Ishikawa (cell line): ENCODE measurements at regions not wholly inside any gene's neighbourhood (a gene's known extent, or its start where the extent isn't known, plus 50 kb on each side); places are given as distances from the start of the nearest gene placed in this dataset.

Source experiments
- CEBPB ChIP-seq: IDR thresholded peaks from 2 replicates; pipeline ENCODE4 v1.6.1; 2012
- CREB1 ChIP-seq: IDR thresholded peaks from 2 replicates; pipeline ENCODE4 v1.6.1; 2012; ENCODE audit warnings: low read depth
- EGR1 ChIP-seq: IDR thresholded peaks from 2 replicates; pipeline ENCODE4 v1.6.1; 2012
- EP300 ChIP-seq: IDR thresholded peaks from 2 replicates; pipeline ENCODE4 v1.6.1; 2012; ENCODE audit warnings: borderline replicate concordance
- FOXM1 ChIP-seq: IDR thresholded peaks from 2 replicates; pipeline ENCODE4 v1.6.1; 2012; ENCODE audit warnings: low read depth, borderline replicate concordance
- MAX ChIP-seq: IDR thresholded peaks from 2 replicates; pipeline ENCODE4 v1.6.1; 2012
- NFIC ChIP-seq: IDR thresholded peaks from 2 replicates; pipeline ENCODE4 v1.6.1; 2012
- RAD21 ChIP-seq: IDR thresholded peaks from 2 replicates; pipeline ENCODE4 v1.6.1; 2012; ENCODE audit warnings: low read depth
- REST ChIP-seq: IDR thresholded peaks from 2 replicates; pipeline ENCODE4 v1.6.1; 2012; ENCODE audit warnings: low read depth, mild to moderate bottlenecking
- TAF1 ChIP-seq: IDR thresholded peaks from 2 replicates; pipeline ENCODE4 v1.6.1; 2012; ENCODE audit warnings: low read depth, mild to moderate bottlenecking
- TCF12 ChIP-seq: IDR thresholded peaks from 2 replicates; pipeline ENCODE4 v1.6.1; 2012; ENCODE audit warnings: low read depth
- TEAD4 ChIP-seq: IDR thresholded peaks from 2 replicates; pipeline ENCODE4 v1.6.1; 2012
- YY1 ChIP-seq: IDR thresholded peaks from 2 replicates; pipeline ENCODE4 v1.6.1; 2012; ENCODE audit warnings: low read depth
- ZBTB7A ChIP-seq: IDR thresholded peaks from 2 replicates; pipeline ENCODE4 v1.6.1; 2012; ENCODE audit warnings: low read depth
- TF ChIP-seq, protein P1 (sequence below): IDR thresholded peaks from 2 replicates; pipeline ENCODE4 v1.6.1; 2012

- no peak for TF ChIP-seq RAD21
- TF ChIP-seq EGR1 = no peak
- TF ChIP-seq CREB1 = no peak
- no peak for TF ChIP-seq MAX
- TF ChIP-seq EP300 = no peak
- no peak for TF ChIP-seq TCF12
- TF ChIP-seq TAF1 = no peak
- TF ChIP-seq TEAD4 = no peak
- no peak for TF ChIP-seq YY1
- TF ChIP-seq, protein P1, sequence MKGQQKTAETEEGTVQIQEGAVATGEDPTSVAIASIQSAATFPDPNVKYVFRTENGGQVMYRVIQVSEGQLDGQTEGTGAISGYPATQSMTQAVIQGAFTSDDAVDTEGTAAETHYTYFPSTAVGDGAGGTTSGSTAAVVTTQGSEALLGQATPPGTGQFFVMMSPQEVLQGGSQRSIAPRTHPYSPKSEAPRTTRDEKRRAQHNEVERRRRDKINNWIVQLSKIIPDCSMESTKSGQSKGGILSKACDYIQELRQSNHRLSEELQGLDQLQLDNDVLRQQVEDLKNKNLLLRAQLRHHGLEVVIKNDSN = no peak
Measured at GRCh38 chr13:33512880-33513554, 227.5 kb upstream of the STARD13 start.

DNA sequence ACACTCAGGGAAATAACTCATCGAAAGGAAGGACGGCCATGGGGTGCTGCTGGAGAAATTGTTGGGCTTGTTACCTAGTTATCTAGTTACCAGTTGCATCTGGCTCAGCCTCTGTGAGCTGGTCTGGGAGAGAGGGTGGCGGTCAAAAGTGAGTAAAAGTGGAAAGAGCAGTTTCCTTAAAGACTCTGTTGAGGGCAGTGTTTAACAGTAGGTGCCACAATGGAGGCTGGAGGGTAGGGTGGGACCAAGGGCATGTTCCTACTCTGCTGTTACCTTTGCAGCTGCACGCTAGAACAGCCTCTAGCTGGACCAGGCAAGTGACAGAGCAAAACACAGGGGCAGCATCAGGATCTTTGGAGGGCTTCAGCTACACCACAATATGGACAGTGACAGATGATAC, 228.8 kb upstream of the STARD13 start:
- TF ChIP-seq TEAD4 (no peak), RAD21 (peak; percentile 45)

GRCh38 chr13:33515146-33515545, 229.6 kb upstream of the STARD13 start:
- TF ChIP-seq REST (no peak), EGR1 (no peak), RAD21 (no peak), ZBTB7A (no peak), CEBPB (no peak), YY1 (no peak), MAX (no peak), TAF1 (no peak), TCF12 (no peak), FOXM1 (no peak)
- TF ChIP-seq, protein P1 = no peak

- TF ChIP-seq RAD21 = no peak
- no peak for TF ChIP-seq CEBPB
- TF ChIP-seq FOXM1 = no peak
- TF ChIP-seq MAX = no peak
- no peak for TF ChIP-seq ZBTB7A
- no peak for TF ChIP-seq EP300
- TF ChIP-seq, protein P1 = no peak
- no peak for TF ChIP-seq NFIC
- TF ChIP-seq CREB1 = no peak
- no peak for TF ChIP-seq TAF1
- TF ChIP-seq EGR1 = no peak
- TF ChIP-seq REST = no peak
Measured at GRCh38 chr13:33518452-33518851, 232.9 kb upstream of the STARD13 start.

DNA sequence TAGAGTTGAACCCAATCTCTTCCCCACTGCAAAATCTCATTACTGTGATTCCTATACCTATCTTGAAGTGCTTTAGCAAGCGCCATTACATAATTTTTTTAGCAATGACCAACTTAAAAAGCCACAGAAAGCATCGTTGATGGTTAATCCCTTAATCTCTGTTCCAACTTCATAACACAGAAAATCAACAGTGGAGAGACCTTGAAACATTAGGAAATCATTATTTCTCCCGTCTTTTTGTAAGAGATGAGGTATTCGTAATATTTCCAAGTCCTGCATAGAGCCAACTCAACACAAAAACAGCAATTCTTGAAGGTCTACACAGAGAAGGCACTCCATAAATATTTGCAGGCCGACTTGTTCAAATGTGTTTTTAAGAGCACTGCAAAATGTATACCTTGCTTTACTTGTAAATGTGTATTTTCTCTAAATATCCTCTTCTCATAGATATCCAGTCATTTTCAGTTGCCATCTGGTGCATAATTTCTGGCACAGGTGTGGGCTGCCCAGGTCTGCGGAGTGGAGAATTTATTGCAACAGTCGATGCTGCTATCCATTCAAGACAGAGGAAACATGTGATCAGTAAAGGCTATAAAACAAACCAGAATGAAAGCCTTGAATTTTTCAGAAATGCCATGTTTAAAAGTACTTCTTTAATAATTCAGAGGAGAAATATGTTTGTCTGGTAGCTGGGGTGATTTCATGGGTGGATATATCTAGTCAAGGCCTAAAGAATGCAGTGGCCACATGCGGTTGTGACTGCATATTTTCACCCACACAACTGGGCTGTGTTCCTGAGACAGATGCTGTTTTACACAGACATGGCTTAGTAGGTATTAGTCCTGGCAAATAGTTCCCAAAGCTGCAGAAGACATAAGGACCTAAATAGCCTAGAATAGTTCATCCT, 234.3 kb upstream of the STARD13 start:
- no peak for TF ChIP-seq EGR1
- TF ChIP-seq MAX = no peak
